ENCODE measurements at regions not wholly inside any gene's neighbourhood (a gene's known extent, or its start where the extent isn't known, plus 50 kb on each side); places are given as distances from the start of the nearest gene placed in this dataset.

GRCh38 chr19:8926341-8926740 lies 83.9 kb downstream of the MUC16 start:
- no peak overlapping the region for H3K9ac ChIP-seq (ENCODE audit: low read length in 3 of 3)
- no peaks in the 10 kb centered on the region for H3K4me1 ChIP-seq (ENCODE audit: control insufficient read depth in 2 of 3, insufficient read depth in 2 of 3, low read depth in 1 of 3, low read length in 3 of 3)
- DNase-seq, result no peak
- no peak overlapping the region for H3K27ac ChIP-seq (ENCODE audit: low read depth in 2 of 2, low read length in 2 of 2)
- intact Hi-C loops (cut with DNase I), result no loop called here
- no peaks in the 10 kb centered on the region for H3K36me3 ChIP-seq (ENCODE audit: control insufficient read depth in 2 of 3, insufficient read depth in 3 of 3, low read length in 3 of 3)
- no peak for FAIRE-seq
- no peak for TF ChIP-seq CTCF (IDR thresholded peaks at IDR 0.05; ENCODE audit: borderline replicate concordance, extremely low read depth, insufficient read depth)
- no peaks in the 10 kb centered on the region for H3K27me3 ChIP-seq (ENCODE audit: control insufficient read depth, insufficient read depth, low read length)
- peaks cover 0 to 4% (median 0%) of the 10 kb centered on the region in 3 donors for H3K9me3 ChIP-seq (ENCODE audit: control insufficient read depth in 2 of 3, insufficient read depth in 1 of 3, low read length in 3 of 3)
- H3K4me3 ChIP-seq (ENCODE audit: low read length in 3 of 3), result no peak overlapping the region

- Histone ChIP-seq H3K9ac (ENCODE audit: low read length in 3 of 3) (no peak overlapping the region), H3K4me3 (ENCODE audit: low read length in 3 of 3) (no peak overlapping the region), H3K27ac (ENCODE audit: low read depth in 2 of 2, low read length in 2 of 2) (no peak overlapping the region), H3K9me3 (ENCODE audit: control insufficient read depth in 2 of 3, insufficient read depth in 1 of 3, low read length in 3 of 3) (peaks cover 0 to 6% (median 0%) of the 10 kb centered on the region in 3 donors), H3K27me3 (ENCODE audit: control insufficient read depth, insufficient read depth, low read length) (no peaks in the 10 kb centered on the region), H3K36me3 (ENCODE audit: control insufficient read depth in 2 of 3, insufficient read depth in 3 of 3, low read length in 3 of 3) (no peaks in the 10 kb centered on the region), H3K4me1 (ENCODE audit: control insufficient read depth in 2 of 3, insufficient read depth in 2 of 3, low read depth in 1 of 3, low read length in 3 of 3) (no peaks in the 10 kb centered on the region)
- TF ChIP-seq CTCF (IDR thresholded peaks at IDR 0.05; ENCODE audit: borderline replicate concordance, extremely low read depth, insufficient read depth), result no peak
- intact Hi-C loops (cut with DNase I), result no loop called here
- FAIRE-seq, result no peak
- DNase-seq, result no peak
Observed at GRCh38 chr19:8935460-8935859, 74.7 kb downstream of the MUC16 start.

GRCh38 chr19:8938576-8938975 lies 71.6 kb downstream of the MUC16 start:
- Histone ChIP-seq H3K36me3 (ENCODE audit: control insufficient read depth in 2 of 3, insufficient read depth in 3 of 3, low read length in 3 of 3) (no peaks in the 10 kb centered on the region), H3K9me3 (ENCODE audit: control insufficient read depth in 2 of 3, insufficient read depth in 1 of 3, low read length in 3 of 3) (peaks cover 0 to 8% (median 0%) of the 10 kb centered on the region in 3 donors), H3K27me3 (ENCODE audit: control insufficient read depth, insufficient read depth, low read length) (no peaks in the 10 kb centered on the region), H3K4me1 (ENCODE audit: control insufficient read depth in 2 of 3, insufficient read depth in 2 of 3, low read depth in 1 of 3, low read length in 3 of 3) (no peaks in the 10 kb centered on the region), H3K4me3 (ENCODE audit: low read length in 3 of 3) (no peak overlapping the region), H3K9ac (ENCODE audit: low read length in 3 of 3) (no peak overlapping the region), H3K27ac (ENCODE audit: low read depth in 2 of 2, low read length in 2 of 2) (no peak overlapping the region)
- DNase-seq (no peak), FAIRE-seq (no peak)
- intact Hi-C loops (cut with DNase I), result no loop called here
- TF ChIP-seq CTCF (IDR thresholded peaks at IDR 0.05; ENCODE audit: borderline replicate concordance, extremely low read depth, insufficient read depth), result no peak

Measured in kidney (tissue), 13 donors.